H1 (cell line): ENCODE measurements at regions not wholly inside any gene's neighbourhood (a gene's known extent, or its start where the extent isn't known, plus 50 kb on each side); places are given as distances from the start of the nearest gene placed in this dataset.

Source experiments
- ATF3 ChIP-seq: IDR thresholded peaks from 2 replicates; pipeline ENCODE4 v1.6.1; 2011; ENCODE audit warnings: low read depth, mild to moderate bottlenecking, low read length; ENCODE audit not compliant: insufficient read depth
- CHD7 ChIP-seq: fragments of 300-600 bp; sonication (generic); IDR thresholded peaks from 2 replicates; pipeline ENCODE4 v1.7.1; 2012; ENCODE audit warnings: low read length, moderate library complexity, mild to moderate bottlenecking, inconsistent platforms; ENCODE audit not compliant: insufficient replicate concordance
- EGR1 ChIP-seq: IDR thresholded peaks from 2 replicates; pipeline ENCODE4 v1.6.1; 2011; ENCODE audit warnings: low read depth, low read length, borderline replicate concordance
- KDM5A ChIP-seq: fragments of 200-600 bp; IDR thresholded peaks from 2 replicates; pipeline ENCODE4 v1.7.1; 2012; ENCODE audit warnings: mild to moderate bottlenecking, low read length, inconsistent platforms, mixed read lengths
- POLR2A ChIP-seq, 2 experiments: IDR thresholded peaks; 1 replicate in 1 of 2; 2 replicates in 1 of 2; pipeline ENCODE4 v1.6.1; 2011; ENCODE audit warnings: low read depth in 2 of 2, low read length in 2 of 2, mild to moderate bottlenecking in 2 of 2; ENCODE audit errors: control extremely low read depth in 1 of 2
- SUZ12 ChIP-seq: fragments of 200-600 bp; sonication (generic); IDR thresholded peaks from 2 replicates; pipeline ENCODE4 v1.6.1; 2012; ENCODE audit warnings: mild to moderate bottlenecking, inconsistent platforms, low read length, moderate library complexity, mixed read lengths
- TAF1 ChIP-seq: IDR thresholded peaks from 2 replicates; pipeline ENCODE4 v1.6.1; 2011; ENCODE audit warnings: mild to moderate bottlenecking, low read depth, low read length
- TAF7 ChIP-seq: optimal IDR thresholded peaks from 2 replicates; pipeline ENCODE3; 2011; ENCODE audit warnings: low read depth, mild to moderate bottlenecking, inconsistent platforms, low read length, moderate library complexity, borderline replicate concordance
- TEAD4 ChIP-seq: IDR thresholded peaks from 2 replicates; pipeline ENCODE4 v1.6.1; 2012; ENCODE audit warnings: low read depth, low read length, inconsistent platforms, mixed read lengths
- TF ChIP-seq, protein P1 (sequence below): IDR thresholded peaks from 2 replicates; pipeline ENCODE4 v1.6.1; 2012; ENCODE audit warnings: inconsistent platforms

DNA sequence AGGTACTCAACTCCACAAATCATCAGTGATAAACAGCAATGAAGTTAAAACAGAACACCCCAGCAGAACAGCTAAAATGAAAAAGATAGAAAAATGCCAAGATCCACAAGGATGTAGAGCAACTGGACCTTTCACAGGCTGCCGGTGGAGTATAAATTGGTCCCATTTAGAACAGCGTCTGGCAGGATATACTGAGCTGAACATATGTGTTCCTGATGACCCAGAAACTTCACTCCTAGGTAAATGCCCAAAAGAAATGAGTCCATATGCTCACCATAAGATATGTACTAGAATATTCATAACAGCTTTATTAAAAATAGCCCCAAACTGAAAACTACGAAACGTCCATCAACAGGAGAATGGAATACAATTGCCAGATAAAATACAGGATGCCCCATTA lies 102.4 kb downstream of the OAT start (continued):
- TF ChIP-seq CHD7, result no peak
- TF ChIP-seq, protein P1, sequence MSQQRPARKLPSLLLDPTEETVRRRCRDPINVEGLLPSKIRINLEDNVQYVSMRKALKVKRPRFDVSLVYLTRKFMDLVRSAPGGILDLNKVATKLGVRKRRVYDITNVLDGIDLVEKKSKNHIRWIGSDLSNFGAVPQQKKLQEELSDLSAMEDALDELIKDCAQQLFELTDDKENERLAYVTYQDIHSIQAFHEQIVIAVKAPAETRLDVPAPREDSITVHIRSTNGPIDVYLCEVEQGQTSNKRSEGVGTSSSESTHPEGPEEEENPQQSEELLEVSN, result no peak
- TF ChIP-seq TAF1, result no peak
- no peak for TF ChIP-seq SUZ12
- no peak for TF ChIP-seq POLR2A (IDR thresholded peaks at IDR 0.05; ENCODE audit: control extremely low read depth in 1 of 2, low read depth in 2 of 2, low read length in 2 of 2)
- no peak for TF ChIP-seq TEAD4
- no peak for TF ChIP-seq TAF7
- TF ChIP-seq ATF3, result no peak
- no peak for TF ChIP-seq EGR1
- no peak for TF ChIP-seq KDM5A
